ENCODE measurements at regions not wholly inside any gene's neighbourhood (a gene's known extent, or its start where the extent isn't known, plus 50 kb on each side); places are given as distances from the start of the nearest gene placed in this dataset.

DNA sequence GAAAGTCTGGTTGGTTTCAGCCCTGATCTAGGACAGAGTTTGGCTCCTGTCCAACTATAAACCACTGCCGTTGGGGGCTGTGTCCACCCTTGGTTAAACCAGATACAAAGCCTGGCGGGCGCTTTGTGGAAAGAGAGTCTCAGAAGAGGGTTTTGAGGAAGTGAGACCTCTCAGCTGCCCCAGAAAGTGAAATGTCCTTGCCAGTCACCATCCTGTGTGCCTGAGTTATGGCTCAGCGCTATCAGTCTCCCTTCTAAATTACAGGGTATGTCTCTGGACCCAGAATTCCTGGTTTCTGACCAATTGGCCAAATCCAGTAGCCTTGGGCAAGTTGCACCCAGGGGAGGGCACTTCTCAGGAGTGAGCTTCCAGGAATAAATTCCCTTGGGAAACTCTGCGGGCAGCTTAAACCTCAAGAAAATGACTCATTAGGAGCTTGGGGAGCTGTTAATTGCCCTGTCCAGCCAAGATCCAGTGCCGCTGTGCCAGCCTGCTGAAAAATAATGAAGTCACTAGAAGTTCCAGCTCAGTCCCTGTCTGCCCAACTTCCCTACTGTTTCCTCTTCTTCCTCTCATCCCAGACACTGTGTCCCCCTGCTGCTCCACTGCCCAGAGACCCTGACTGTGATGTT lies 66.7 kb upstream of the PDZD8 start (continued):
- TF ChIP-seq, protein P1, sequence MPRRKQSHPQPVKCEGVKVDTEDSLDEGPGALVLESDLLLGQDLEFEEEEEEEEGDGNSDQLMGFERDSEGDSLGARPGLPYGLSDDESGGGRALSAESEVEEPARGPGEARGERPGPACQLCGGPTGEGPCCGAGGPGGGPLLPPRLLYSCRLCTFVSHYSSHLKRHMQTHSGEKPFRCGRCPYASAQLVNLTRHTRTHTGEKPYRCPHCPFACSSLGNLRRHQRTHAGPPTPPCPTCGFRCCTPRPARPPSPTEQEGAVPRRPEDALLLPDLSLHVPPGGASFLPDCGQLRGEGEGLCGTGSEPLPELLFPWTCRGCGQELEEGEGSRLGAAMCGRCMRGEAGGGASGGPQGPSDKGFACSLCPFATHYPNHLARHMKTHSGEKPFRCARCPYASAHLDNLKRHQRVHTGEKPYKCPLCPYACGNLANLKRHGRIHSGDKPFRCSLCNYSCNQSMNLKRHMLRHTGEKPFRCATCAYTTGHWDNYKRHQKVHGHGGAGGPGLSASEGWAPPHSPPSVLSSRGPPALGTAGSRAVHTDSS (tag by site-specific recombination; IDR thresholded peaks at IDR 0.05): no peak
- TF ChIP-seq ZNF600 (tag by site-specific recombination; IDR thresholded peaks at IDR 0.05) (peak; percentile 79), ZNF350 (tag by site-specific recombination; IDR thresholded peaks at IDR 0.05) (no peak), ZNF155 (tag by site-specific recombination; IDR thresholded peaks at IDR 0.05) (no peak), ZNF19 (tag by site-specific recombination; IDR thresholded peaks at IDR 0.05; ENCODE audit: low read depth) (no peak), ZNF785 (tag by site-specific recombination; IDR thresholded peaks at IDR 0.05) (no peak), GLI4 (tag by site-specific recombination; IDR thresholded peaks at IDR 0.05) (no peak), WT1 (tag by site-specific recombination; IDR thresholded peaks at IDR 0.05) (no peak), KLF9 (tag by site-specific recombination; IDR thresholded peaks at IDR 0.05; ENCODE audit: low read depth) (no peak), KLF10 (tag by site-specific recombination; IDR thresholded peaks at IDR 0.05) (no peak), REPIN1 (tag by site-specific recombination; IDR thresholded peaks at IDR 0.05; ENCODE audit: low read depth) (no peak), OSR2 (tag by site-specific recombination; IDR thresholded peaks at IDR 0.05) (peak; percentile 85), HOXA7 (CRISPR knock-in tag; IDR thresholded peaks at IDR 0.05; ENCODE audit: borderline replicate concordance) (no peak), ZNF791 (tag by site-specific recombination; IDR thresholded peaks at IDR 0.05) (no peak), ZNF146 (tag by site-specific recombination; IDR thresholded peaks at IDR 0.05) (no peak), ZNF544 (tag by site-specific recombination; IDR thresholded peaks at IDR 0.05) (no peak), ZNF473 (tag by site-specific recombination; IDR thresholded peaks at IDR 0.05) (no peak), MYNN (tag by site-specific recombination; IDR thresholded peaks at IDR 0.05; ENCODE audit: borderline replicate concordance) (no peak), ZXDB (tag by site-specific recombination; IDR thresholded peaks at IDR 0.05) (no peak), ZNF501 (tag by site-specific recombination; IDR thresholded peaks at IDR 0.05) (no peak), ZNF48 (tag by site-specific recombination; IDR thresholded peaks at IDR 0.05) (no peak), YY2 (tag by site-specific recombination; IDR thresholded peaks at IDR 0.05) (no peak), SCRT1 (tag by site-specific recombination; IDR thresholded peaks at IDR 0.05; ENCODE audit: borderline replicate concordance) (no peak), ZNF239 (tag by site-specific recombination; IDR thresholded peaks at IDR 0.05) (no peak)
- TF ChIP-seq, protein P2, sequence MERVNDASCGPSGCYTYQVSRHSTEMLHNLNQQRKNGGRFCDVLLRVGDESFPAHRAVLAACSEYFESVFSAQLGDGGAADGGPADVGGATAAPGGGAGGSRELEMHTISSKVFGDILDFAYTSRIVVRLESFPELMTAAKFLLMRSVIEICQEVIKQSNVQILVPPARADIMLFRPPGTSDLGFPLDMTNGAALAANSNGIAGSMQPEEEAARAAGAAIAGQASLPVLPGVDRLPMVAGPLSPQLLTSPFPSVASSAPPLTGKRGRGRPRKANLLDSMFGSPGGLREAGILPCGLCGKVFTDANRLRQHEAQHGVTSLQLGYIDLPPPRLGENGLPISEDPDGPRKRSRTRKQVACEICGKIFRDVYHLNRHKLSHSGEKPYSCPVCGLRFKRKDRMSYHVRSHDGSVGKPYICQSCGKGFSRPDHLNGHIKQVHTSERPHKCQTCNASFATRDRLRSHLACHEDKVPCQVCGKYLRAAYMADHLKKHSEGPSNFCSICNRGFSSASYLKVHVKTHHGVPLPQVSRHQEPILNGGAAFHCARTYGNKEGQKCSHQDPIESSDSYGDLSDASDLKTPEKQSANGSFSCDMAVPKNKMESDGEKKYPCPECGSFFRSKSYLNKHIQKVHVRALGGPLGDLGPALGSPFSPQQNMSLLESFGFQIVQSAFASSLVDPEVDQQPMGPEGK (tag by site-specific recombination; IDR thresholded peaks at IDR 0.05): peak; percentile 53; the same call in 1 of the 2 replicates
- TF ChIP-seq, protein P3, sequence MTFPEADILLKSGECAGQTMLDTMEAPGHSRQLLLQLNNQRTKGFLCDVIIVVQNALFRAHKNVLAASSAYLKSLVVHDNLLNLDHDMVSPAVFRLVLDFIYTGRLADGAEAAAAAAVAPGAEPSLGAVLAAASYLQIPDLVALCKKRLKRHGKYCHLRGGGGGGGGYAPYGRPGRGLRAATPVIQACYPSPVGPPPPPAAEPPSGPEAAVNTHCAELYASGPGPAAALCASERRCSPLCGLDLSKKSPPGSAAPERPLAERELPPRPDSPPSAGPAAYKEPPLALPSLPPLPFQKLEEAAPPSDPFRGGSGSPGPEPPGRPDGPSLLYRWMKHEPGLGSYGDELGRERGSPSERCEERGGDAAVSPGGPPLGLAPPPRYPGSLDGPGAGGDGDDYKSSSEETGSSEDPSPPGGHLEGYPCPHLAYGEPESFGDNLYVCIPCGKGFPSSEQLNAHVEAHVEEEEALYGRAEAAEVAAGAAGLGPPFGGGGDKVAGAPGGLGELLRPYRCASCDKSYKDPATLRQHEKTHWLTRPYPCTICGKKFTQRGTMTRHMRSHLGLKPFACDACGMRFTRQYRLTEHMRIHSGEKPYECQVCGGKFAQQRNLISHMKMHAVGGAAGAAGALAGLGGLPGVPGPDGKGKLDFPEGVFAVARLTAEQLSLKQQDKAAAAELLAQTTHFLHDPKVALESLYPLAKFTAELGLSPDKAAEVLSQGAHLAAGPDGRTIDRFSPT (tag by site-specific recombination; IDR thresholded peaks at IDR 0.05): peak; percentile 73
- TF ChIP-seq, protein P4, sequence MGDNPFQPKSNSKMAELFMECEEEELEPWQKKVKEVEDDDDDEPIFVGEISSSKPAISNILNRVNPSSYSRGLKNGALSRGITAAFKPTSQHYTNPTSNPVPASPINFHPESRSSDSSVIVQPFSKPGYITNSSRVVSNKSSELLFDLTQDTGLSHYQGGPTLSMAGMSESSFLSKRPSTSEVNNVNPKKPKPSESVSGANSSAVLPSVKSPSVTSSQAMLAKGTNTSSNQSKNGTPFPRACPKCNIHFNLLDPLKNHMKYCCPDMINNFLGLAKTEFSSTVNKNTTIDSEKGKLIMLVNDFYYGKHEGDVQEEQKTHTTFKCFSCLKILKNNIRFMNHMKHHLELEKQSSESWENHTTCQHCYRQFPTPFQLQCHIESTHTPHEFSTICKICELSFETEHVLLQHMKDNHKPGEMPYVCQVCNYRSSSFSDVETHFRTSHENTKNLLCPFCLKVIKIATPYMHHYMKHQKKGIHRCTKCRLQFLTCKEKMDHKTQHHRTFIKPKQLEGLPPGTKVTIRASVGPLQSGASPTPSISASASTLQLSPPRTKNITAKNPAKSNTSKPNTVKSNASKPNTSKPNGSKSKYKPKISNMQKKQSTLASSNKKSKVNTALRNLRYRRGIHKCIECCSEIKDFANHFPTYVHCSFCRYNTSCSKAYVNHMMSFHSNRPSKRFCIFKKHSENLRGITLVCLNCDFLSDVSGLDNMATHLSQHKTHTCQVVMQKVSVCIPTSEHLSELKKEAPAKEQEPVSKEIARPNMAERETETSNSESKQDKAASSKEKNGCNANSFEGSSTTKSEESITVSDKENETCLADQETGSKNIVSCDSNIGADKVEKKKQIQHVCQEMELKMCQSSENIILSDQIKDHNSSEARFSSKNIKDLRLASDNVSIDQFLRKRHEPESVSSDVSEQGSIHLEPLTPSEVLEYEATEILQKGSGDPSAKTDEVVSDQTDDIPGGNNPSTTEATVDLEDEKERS (tag by site-specific recombination; IDR thresholded peaks at IDR 0.05): no peak
- TF ChIP-seq, protein P5, sequence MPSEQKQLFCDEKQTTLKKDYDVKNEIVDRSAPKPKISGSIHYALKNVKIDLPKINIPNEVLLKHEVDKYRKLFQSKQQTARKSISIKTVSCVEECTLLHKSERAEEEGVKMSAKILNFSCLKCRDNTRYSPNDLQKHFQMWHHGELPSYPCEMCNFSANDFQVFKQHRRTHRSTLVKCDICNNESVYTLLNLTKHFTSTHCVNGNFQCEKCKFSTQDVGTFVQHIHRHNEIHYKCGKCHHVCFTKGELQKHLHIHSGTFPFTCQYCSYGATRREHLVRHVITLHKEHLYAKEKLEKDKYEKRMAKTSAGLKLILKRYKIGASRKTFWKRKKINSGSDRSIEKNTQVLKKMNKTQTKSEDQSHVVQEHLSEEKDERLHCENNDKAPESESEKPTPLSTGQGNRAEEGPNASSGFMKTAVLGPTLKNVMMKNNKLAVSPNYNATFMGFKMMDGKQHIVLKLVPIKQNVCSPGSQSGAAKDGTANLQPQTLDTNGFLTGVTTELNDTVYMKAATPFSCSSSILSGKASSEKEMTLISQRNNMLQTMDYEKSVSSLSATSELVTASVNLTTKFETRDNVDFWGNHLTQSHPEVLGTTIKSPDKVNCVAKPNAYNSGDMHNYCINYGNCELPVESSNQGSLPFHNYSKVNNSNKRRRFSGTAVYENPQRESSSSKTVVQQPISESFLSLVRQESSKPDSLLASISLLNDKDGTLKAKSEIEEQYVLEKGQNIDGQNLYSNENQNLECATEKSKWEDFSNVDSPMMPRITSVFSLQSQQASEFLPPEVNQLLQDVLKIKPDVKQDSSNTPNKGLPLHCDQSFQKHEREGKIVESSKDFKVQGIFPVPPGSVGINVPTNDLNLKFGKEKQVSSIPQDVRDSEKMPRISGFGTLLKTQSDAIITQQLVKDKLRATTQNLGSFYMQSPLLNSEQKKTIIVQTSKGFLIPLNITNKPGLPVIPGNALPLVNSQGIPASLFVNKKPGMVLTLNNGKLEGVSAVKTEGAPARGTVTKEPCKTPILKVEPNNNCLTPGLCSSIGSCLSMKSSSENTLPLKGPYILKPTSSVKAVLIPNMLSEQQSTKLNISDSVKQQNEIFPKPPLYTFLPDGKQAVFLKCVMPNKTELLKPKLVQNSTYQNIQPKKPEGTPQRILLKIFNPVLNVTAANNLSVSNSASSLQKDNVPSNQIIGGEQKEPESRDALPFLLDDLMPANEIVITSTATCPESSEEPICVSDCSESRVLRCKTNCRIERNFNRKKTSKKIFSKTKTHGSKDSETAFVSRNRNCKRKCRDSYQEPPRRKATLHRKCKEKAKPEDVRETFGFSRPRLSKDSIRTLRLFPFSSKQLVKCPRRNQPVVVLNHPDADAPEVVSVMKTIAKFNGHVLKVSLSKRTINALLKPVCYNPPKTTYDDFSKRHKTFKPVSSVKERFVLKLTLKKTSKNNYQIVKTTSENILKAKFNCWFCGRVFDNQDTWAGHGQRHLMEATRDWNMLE (tag by site-specific recombination; conservative IDR thresholded peaks at IDR 0.05; ENCODE audit: low read depth): 0 out of 2 replicates have a peak, but pooled peaks have one; percentile 24

Measured in HEK293 (cell line).